GM06990 (cell line): ENCODE measurements at regions not wholly inside any gene's neighbourhood (a gene's known extent, or its start where the extent isn't known, plus 50 kb on each side); places are given as distances from the start of the nearest gene placed in this dataset.

Source experiments
- DNase-seq: peaks from one replicate; pipeline ENCODE4 v3.0.0-alpha.2; 2011; ENCODE audit not compliant: insufficient read length; ENCODE audit errors: extremely low read depth
- H3K27me3 ChIP-seq: replicated peaks from 2 replicates; pipeline ENCODE4 v1.6.0; 2011; ENCODE audit warnings: low read length; ENCODE audit not compliant: control insufficient read depth, insufficient read depth
- H3K36me3 ChIP-seq: 2 replicates; pipeline ENCODE4 v1.5.1; 2011; ENCODE audit warnings: low read length; ENCODE audit not compliant: control insufficient read depth, insufficient read depth
- H3K4me3 ChIP-seq: replicated peaks from 2 replicates; pipeline ENCODE4 v1.5.1; 2011; ENCODE audit warnings: low read depth, mild to moderate bottlenecking, control low read depth, low read length
- TF ChIP-seq, protein P1 (sequence below): IDR thresholded peaks from 2 replicates; pipeline ENCODE4 v1.5.1; 2011; ENCODE audit warnings: low read length, control low read depth, mild to moderate bottlenecking, inconsistent platforms; ENCODE audit not compliant: insufficient read depth, poor library complexity, severe bottlenecking

DNA sequence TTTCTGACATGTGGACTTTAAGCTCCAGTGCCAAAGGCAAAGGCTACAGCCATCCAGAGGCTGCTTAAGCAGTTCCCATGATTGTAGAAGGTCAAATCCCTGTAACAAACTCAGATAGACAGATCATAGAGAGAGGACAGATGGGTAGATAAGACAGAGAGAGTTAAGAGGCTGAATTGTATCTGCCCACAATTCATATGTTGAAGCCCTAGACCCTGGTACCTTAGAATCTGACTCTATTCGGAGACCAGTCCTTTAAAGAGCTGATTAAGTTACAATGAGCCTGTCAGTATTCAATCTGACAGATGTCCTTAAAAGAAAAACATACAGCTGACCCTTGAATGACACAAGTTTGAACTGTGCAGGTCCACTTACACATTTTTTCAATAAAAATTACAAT lies 115.2 kb downstream of the RAP2A start:
- DNase-seq: no peak
- TF ChIP-seq, protein P1, sequence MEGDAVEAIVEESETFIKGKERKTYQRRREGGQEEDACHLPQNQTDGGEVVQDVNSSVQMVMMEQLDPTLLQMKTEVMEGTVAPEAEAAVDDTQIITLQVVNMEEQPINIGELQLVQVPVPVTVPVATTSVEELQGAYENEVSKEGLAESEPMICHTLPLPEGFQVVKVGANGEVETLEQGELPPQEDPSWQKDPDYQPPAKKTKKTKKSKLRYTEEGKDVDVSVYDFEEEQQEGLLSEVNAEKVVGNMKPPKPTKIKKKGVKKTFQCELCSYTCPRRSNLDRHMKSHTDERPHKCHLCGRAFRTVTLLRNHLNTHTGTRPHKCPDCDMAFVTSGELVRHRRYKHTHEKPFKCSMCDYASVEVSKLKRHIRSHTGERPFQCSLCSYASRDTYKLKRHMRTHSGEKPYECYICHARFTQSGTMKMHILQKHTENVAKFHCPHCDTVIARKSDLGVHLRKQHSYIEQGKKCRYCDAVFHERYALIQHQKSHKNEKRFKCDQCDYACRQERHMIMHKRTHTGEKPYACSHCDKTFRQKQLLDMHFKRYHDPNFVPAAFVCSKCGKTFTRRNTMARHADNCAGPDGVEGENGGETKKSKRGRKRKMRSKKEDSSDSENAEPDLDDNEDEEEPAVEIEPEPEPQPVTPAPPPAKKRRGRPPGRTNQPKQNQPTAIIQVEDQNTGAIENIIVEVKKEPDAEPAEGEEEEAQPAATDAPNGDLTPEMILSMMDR: no peak
- Histone ChIP-seq H3K36me3 (no peaks in the 10 kb centered on the region), H3K27me3 (no peaks in the 10 kb centered on the region), H3K4me3 (no peak overlapping the region)

DNA sequence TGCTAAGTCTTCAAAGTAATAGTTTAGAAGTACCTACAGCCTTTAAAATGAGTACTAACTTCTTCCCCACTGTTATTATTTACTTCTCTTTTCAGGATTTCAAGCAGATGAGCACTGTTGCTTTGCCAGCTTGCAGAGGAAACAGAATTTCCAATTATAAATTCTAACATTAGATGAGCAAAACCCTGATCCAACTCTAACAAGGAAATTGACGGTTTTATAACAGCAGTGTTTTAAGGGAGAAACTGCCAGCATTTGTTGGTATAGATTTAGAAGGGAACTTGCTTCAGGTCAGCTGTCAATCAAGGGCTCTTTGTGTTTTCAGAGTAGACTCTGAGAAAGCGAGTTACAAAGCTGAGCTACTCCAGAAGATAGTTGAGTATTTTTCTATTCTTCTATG lies 120.5 kb downstream of the RAP2A start:
- DNase-seq: no peak
- TF ChIP-seq, protein P1: no peak
- Histone ChIP-seq H3K36me3 (no peaks in the 10 kb centered on the region), H3K27me3 (no peaks in the 10 kb centered on the region), H3K4me3 (no peak overlapping the region)

DNA sequence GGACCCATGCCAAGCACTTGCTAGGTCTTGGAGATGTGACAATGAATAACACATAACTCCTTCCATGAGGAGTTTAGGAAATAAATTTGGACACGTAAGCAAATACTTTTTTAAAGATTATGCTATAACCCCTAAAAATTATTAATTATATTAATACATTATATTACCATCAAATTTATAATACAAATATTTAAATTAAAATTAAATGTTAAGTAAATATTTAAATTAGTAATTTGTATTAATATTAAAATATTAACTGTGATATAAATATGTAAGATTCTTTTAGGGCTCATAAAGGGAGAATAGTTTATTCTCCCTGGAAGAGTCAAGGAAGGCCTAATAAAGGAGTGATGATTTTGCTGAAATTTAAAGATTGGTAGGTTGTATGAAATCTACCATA lies 121.1 kb downstream of the RAP2A start:
- no peaks in the 10 kb centered on the region for H3K27me3 ChIP-seq
- TF ChIP-seq, protein P1: no peak

DNA sequence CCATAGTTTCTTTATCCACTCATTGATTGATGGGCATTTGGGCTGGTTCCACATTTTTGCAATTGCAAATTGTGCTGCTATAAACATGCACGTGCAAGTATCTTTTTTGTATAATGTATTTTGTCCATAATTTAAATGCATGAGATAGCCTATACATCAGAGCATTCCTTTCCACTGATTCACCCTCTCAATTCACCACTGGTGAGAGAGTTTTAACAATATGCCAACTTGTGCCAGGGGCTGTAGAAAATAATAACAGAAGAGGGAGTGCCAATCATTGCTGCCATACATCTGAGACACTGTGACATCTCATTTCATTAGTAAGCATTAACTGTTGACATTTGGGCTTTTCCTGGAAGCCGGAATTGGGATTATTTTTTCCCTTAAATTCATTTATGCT lies 125.1 kb downstream of the RAP2A start:
- no peak overlapping the region for H3K4me3 ChIP-seq
- H3K27me3 ChIP-seq: no peaks in the 10 kb centered on the region
- no peaks in the 10 kb centered on the region for H3K36me3 ChIP-seq
- no peak for DNase-seq
- TF ChIP-seq, protein P1: no peak

More for the DNA sequence above, 121.1 kb downstream of the RAP2A start:
- Histone ChIP-seq H3K36me3 (no peaks in the 10 kb centered on the region), H3K4me3 (no peak overlapping the region)
- no peak for DNase-seq

DNA sequence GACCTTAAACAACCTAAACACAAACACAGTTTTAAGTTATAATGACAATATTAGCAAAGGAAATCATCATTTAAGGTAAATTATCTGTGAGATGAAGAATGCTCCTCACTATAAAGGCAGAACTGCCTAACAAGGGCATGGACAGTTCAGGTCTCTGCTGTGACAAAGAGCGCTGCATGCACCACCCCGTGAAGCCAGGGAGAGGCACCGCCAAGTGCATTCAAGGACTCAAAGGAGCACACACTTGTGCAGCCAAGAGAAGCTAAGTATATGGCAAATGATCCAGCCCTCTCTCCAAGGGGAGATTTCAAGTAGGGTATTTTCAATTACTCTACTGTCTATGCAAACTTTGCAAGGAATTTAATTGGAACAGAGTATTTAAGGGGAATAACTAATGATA lies 126.0 kb downstream of the RAP2A start:
- DNase-seq: no peak
- H3K27me3 ChIP-seq: no peaks in the 10 kb centered on the region
- TF ChIP-seq, protein P1: no peak
- no peak overlapping the region for H3K4me3 ChIP-seq
- no peaks in the 10 kb centered on the region for H3K36me3 ChIP-seq

DNA sequence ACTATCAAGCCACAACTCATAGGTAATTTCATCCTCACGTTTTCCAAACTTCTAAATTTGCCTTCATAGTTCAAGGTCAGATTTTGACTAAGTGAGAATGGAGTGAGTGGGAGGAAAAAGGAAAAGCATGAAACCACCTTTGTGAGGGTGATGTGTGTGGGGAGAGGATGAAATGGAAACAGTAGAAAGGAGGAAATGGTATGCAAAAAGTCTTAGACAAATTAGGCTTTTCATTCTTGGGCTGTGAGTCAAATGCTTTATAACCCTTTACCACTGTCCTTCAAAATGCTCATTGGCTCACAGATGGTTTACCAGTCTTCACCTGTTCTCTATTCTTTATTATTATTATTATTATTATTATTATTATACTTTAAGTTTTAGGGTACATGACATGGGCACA lies 127.2 kb downstream of the RAP2A start:
- TF ChIP-seq, protein P1: no peak

More for the DNA sequence above, 127.2 kb downstream of the RAP2A start:
- no peak overlapping the region for H3K4me3 ChIP-seq
- H3K36me3 ChIP-seq: no peaks in the 10 kb centered on the region
- H3K27me3 ChIP-seq: no peaks in the 10 kb centered on the region
- no peak for DNase-seq
